ENCODE measurements at regions not wholly inside any gene's neighbourhood (a gene's known extent, or its start where the extent isn't known, plus 50 kb on each side); places are given as distances from the start of the nearest gene placed in this dataset.

DNA sequence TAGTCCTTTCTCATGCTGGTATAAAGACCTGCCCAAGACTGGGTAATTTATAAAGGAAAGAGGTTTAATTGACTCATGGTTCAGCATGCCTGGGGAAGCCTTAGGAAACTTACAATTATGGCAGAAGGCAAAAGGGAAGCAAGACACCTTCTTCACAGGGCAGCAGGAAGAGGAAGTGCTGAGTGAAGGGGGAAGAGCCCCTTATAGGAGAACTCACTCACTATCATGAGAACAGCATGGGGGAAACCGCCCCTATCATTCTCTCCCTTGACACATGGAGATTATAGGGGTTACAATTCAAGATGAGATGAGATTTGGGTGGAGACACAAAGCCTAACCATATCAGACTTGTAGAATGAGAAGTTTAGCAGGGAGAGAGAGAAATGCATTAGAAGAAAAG is 373.3 kb upstream of the DIAPH2 start:
- no peak overlapping the region for H3K4me3 ChIP-seq (ENCODE audit: low read length)
- no peak for ATAC-seq
- DNase-seq, result no peak
- intact Hi-C loops (cut with DNase I), result no loop called here
- no peaks in the 10 kb centered on the region for H3K4me1 ChIP-seq (ENCODE audit: control insufficient read depth, insufficient read depth, low read length)
- H3K9me3 ChIP-seq (ENCODE audit: control insufficient read depth, low read length), result no peaks in the 10 kb centered on the region
- WGBS, result 72% methylated on average over 1 of the region's 1 CpG
- H3K27ac ChIP-seq (ENCODE audit: low read length), result no peak overlapping the region
- H3K27me3 ChIP-seq (ENCODE audit: control insufficient read depth, insufficient read depth), result no peaks in the 10 kb centered on the region

DNA sequence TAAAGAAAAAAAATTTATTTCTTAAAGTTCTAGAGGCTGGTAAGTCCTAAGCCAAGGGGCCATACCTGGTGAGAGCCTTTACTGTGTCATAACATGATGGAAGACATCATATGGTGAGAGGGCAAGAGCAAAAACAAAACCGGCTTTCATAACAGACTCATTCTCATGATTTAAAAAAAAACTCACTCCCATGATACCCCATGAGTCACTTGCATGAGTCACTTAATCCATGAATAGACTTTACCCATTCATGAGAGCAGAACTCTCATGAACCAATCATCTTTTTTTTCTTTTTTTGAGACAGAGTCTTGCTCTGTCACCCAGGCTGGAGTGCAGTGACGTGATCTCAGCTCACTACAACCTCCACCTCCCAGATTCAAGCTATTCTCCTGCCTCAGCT is 369.7 kb upstream of the DIAPH2 start:
- Histone ChIP-seq H3K9me3 (ENCODE audit: control insufficient read depth, low read length) (no peaks in the 10 kb centered on the region), H3K4me3 (ENCODE audit: low read length) (no peak overlapping the region), H3K4me1 (ENCODE audit: control insufficient read depth, insufficient read depth, low read length) (no peaks in the 10 kb centered on the region), H3K27ac (ENCODE audit: low read length) (no peak overlapping the region), H3K27me3 (ENCODE audit: control insufficient read depth, insufficient read depth) (no peaks in the 10 kb centered on the region)
- intact Hi-C loops (cut with DNase I), result no loop called here
- no peak for ATAC-seq
- no peak for DNase-seq
- WGBS, result 66% methylated on average over 2 of the region's 2 CpGs

DNA sequence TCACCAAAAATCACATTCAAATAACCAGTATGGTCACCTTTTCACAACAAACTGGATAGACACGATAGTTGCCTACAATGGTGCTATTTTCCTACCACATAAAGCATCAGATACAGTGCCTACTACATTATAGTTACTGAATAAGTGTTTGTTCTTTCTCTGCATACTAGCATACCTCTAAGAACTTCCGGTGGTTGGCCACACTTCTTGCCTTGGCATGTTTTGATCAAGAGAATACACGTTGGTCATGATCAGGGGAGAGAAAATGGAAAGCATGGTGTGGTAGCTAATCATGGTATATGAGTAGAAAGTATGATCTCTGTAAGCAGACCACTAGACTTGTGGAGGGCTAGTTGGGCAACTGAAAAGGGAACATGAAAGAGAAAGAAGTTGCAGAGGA is 322.8 kb upstream of the DIAPH2 start:
- ATAC-seq (no peak), DNase-seq (no peak)
- no peak overlapping the region for H3K4me3 ChIP-seq (ENCODE audit: low read length)

DNA sequence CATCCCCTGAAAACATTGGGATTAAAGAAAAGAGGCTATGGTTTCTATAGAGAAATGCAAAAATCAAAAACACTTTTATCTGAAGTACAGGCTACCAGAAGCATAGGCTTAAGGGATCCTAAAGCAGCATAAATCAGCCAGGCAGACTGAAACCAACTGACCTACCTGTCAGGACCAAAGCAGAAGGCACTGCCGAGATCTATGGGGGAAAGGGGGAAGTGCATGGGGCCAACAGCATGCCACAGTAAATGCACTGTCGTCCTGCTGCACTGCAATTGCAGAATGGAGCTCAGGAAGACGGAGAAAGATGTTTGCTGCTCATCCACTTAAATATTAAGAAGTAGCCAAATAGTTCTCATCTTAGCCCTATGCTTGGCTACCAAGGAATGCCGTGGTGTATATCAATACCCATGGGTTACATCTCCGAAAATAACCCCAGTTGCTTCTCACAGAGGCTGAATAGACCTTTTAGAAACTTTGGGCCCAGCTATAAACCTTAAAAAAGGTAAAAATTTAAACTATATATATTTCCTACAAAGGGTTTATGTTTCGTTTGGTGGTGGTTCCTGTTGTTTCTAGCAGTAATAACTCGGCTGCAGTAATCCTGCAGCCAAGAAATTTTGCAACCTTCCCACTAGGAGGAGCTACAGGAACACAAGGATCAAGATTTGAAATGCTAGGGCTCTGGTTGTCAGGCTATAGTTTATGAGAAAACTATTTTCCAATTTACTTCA is 312.2 kb upstream of the DIAPH2 start:
- DNase-seq, result no peak
- Histone ChIP-seq H3K27ac (ENCODE audit: low read length) (no peak overlapping the region), H3K9me3 (ENCODE audit: control insufficient read depth, low read length) (no peaks in the 10 kb centered on the region), H3K4me1 (ENCODE audit: control insufficient read depth, insufficient read depth, low read length) (no peaks in the 10 kb centered on the region), H3K4me3 (ENCODE audit: low read length) (peak overlapping the region; percentile 27), H3K27me3 (ENCODE audit: control insufficient read depth, insufficient read depth) (no peaks in the 10 kb centered on the region)
- intact Hi-C loops (cut with DNase I), result no loop called here
- ATAC-seq, result peak; percentile 47 to 64
- WGBS, result 25% methylated on average over 7 of the region's 7 CpGs

More for the DNA sequence above, 322.8 kb upstream of the DIAPH2 start:
- Histone ChIP-seq H3K4me1 (ENCODE audit: control insufficient read depth, insufficient read depth, low read length) (no peaks in the 10 kb centered on the region), H3K9me3 (ENCODE audit: control insufficient read depth, low read length) (no peaks in the 10 kb centered on the region), H3K27me3 (ENCODE audit: control insufficient read depth, insufficient read depth) (no peaks in the 10 kb centered on the region), H3K27ac (ENCODE audit: low read length) (no peak overlapping the region)
- intact Hi-C loops (cut with DNase I), result no loop called here
- WGBS, result 93% methylated on average over 3 of the region's 3 CpGs

DNA sequence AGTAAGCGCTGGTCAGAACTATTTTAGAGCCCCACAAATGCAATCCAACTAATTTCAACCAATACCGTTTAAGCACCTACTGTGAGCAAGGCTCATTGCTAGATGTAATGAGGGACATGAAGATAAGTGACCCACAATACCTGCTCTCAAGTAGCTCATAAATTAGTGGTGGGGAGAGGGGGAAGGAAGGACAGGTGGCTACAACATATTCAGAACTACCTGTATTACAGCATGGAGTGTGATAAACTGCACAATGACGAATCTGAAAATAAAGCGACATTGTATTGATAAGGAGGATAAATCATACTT is 311.6 kb upstream of the DIAPH2 start:
- intact Hi-C loops (cut with DNase I), result no loop called here
- ATAC-seq, result no peak
- DNase-seq, result no peak
- WGBS, result 37% methylated on average over 4 of the region's 4 CpGs
- Histone ChIP-seq H3K27me3 (ENCODE audit: control insufficient read depth, insufficient read depth) (no peaks in the 10 kb centered on the region), H3K9me3 (ENCODE audit: control insufficient read depth, low read length) (no peaks in the 10 kb centered on the region), H3K4me3 (ENCODE audit: low read length) (no peak overlapping the region), H3K4me1 (ENCODE audit: control insufficient read depth, insufficient read depth, low read length) (no peaks in the 10 kb centered on the region), H3K27ac (ENCODE audit: low read length) (no peak overlapping the region)

DNA sequence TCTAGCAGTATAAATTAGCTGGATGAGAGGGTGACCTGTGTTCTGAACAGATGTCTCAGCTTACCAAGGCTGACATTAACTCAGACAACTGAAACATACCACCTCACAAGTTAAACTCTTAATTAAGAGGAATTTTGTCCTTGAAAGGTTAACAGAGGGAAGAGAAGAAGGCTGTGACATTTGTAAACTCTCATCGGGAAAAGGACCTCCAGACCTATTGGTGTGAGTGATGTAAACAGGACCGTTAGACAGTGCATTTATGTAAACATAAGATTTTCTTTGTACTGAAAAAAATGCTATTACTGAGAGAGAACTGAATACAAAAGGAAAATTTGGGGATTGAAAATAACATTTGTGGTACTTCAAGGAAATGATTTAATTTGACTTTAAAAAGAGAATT is 308.4 kb upstream of the DIAPH2 start:
- intact Hi-C loops (cut with DNase I), result no loop called here

DNA sequence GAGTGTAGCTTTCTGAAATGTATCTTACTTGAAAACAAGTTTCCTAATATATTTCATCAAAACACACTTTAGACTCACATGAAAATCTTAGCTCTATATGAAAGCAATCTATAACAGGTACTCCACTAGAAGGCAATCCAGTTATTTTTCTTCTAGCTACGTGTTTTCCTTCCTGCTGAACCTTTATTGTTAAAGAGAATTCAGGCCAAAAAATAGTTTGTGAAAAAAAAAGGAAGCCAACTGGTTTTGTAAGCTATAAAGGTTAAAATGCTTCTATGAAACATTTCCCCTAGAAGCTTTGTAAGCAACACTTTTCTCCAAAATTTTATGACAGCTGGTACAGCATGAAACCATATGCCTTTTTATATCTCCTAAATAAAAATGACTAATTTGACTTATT is 304.7 kb upstream of the DIAPH2 start:
- 38% methylated on average over 1 of the region's 1 CpG for WGBS
- Histone ChIP-seq H3K4me3 (ENCODE audit: low read length) (no peak overlapping the region), H3K27ac (ENCODE audit: low read length) (no peak overlapping the region), H3K4me1 (ENCODE audit: control insufficient read depth, insufficient read depth, low read length) (no peaks in the 10 kb centered on the region), H3K27me3 (ENCODE audit: control insufficient read depth, insufficient read depth) (no peaks in the 10 kb centered on the region), H3K9me3 (ENCODE audit: control insufficient read depth, low read length) (no peaks in the 10 kb centered on the region)
- DNase-seq (no peak), ATAC-seq (no peak)
- intact Hi-C loops (cut with DNase I), result loop anchor here in 1 of 4 donors (10.0 kb wide), 1 partner anchor 465 kb away; no protein-coding TSS in a partner anchor

More for the DNA sequence above, 308.4 kb upstream of the DIAPH2 start:
- Histone ChIP-seq H3K9me3 (ENCODE audit: control insufficient read depth, low read length) (no peaks in the 10 kb centered on the region), H3K27me3 (ENCODE audit: control insufficient read depth, insufficient read depth) (no peaks in the 10 kb centered on the region), H3K4me3 (ENCODE audit: low read length) (no peak overlapping the region), H3K4me1 (ENCODE audit: control insufficient read depth, insufficient read depth, low read length) (no peaks in the 10 kb centered on the region), H3K27ac (ENCODE audit: low read length) (no peak overlapping the region)
- WGBS, result 24% methylated on average over 2 of the region's 2 CpGs
- ATAC-seq (no peak), DNase-seq (no peak)

DNA sequence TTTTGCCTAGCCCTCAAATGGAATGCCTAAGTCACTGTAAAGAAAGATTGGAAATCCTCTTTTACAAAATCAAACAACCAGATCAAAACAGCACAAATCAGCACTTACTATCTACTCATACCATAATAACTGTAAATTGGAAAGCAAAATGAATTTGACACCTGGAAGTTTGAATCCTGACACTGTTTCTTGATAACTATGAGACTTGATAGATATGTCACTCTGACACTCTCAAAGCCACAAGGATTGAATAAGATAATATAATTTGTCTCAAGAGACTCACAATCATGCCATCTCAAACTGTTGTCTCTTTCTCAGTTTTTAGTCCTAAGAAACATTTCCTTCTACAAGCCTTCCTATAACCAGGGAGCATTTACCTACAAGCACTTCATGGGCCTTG is 302.6 kb upstream of the DIAPH2 start:
- no peak for ATAC-seq
- intact Hi-C loops (cut with DNase I), result loop anchor here in 1 of 4 donors (10.0 kb wide), 1 partner anchor 463 kb away; no protein-coding TSS in a partner anchor
- Histone ChIP-seq H3K9me3 (ENCODE audit: control insufficient read depth, low read length) (no peaks in the 10 kb centered on the region), H3K27me3 (ENCODE audit: control insufficient read depth, insufficient read depth) (no peaks in the 10 kb centered on the region), H3K4me3 (ENCODE audit: low read length) (no peak overlapping the region), H3K4me1 (ENCODE audit: control insufficient read depth, insufficient read depth, low read length) (no peaks in the 10 kb centered on the region), H3K27ac (ENCODE audit: low read length) (no peak overlapping the region)
- no peak for DNase-seq

DNA sequence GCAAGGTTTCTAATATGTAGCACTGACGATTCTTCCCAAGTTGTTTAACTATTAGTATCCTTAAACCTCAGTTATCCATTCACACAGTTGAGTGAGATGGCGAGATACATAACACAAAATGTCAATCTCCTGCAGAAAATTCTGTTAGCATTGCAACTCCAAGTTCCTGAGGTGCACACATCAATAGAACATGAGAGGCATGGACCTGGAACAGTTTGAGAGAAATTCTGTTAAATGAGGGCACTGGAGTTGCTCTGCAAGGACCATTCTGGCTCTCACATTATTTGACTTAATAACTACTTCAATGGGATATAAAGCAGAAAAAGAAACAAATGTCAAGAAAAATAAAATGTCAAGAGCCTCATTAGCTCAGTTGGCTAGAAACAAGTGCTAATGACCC is 301.2 kb upstream of the DIAPH2 start:
- WGBS, result 87% methylated on average over 2 of the region's 2 CpGs

DNA sequence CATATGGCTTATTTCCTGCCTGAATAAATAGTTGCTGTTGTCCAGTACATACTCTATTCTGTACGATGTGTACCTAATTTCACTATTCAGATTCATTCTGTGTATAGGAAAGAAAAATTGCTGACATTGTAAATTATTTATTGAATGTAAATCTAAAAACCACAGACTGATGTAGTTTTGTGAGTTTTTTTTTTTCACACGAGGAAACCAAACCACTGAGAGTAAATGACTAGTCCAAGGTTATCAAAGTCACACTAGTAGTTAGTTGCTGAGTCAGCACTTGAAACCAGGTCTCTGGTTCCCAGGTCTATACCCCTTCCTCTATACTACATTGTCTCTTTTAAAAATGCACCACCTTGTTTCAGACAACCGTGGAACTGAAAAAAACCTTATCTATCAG is 298.3 kb upstream of the DIAPH2 start:
- ATAC-seq (no peak), DNase-seq (no peak)
- no peaks in the 10 kb centered on the region for H3K27me3 ChIP-seq (ENCODE audit: control insufficient read depth, insufficient read depth)
- intact Hi-C loops (cut with DNase I), result loop anchor here in 1 of 4 donors (10.0 kb wide), 1 partner anchor 458 kb away; no protein-coding TSS in a partner anchor
- no peak overlapping the region for H3K27ac ChIP-seq (ENCODE audit: low read length)
- H3K9me3 ChIP-seq (ENCODE audit: control insufficient read depth, low read length), result no peaks in the 10 kb centered on the region
- H3K4me3 ChIP-seq (ENCODE audit: low read length), result no peak overlapping the region
- 72% methylated on average over 3 of the region's 3 CpGs for WGBS
- no peaks in the 10 kb centered on the region for H3K4me1 ChIP-seq (ENCODE audit: control insufficient read depth, insufficient read depth, low read length)

More for the DNA sequence above, 301.2 kb upstream of the DIAPH2 start:
- H3K4me1 ChIP-seq (ENCODE audit: control insufficient read depth, insufficient read depth, low read length), result no peaks in the 10 kb centered on the region
- H3K27me3 ChIP-seq (ENCODE audit: control insufficient read depth, insufficient read depth), result no peaks in the 10 kb centered on the region
- no peak overlapping the region for H3K27ac ChIP-seq (ENCODE audit: low read length)
- no peak overlapping the region for H3K4me3 ChIP-seq (ENCODE audit: low read length)
- no peak for DNase-seq
- intact Hi-C loops (cut with DNase I), result loop anchor here in 1 of 4 donors (10.0 kb wide), 1 partner anchor 461 kb away; no protein-coding TSS in a partner anchor
- ATAC-seq, result no peak
- no peaks in the 10 kb centered on the region for H3K9me3 ChIP-seq (ENCODE audit: control insufficient read depth, low read length)

DNA sequence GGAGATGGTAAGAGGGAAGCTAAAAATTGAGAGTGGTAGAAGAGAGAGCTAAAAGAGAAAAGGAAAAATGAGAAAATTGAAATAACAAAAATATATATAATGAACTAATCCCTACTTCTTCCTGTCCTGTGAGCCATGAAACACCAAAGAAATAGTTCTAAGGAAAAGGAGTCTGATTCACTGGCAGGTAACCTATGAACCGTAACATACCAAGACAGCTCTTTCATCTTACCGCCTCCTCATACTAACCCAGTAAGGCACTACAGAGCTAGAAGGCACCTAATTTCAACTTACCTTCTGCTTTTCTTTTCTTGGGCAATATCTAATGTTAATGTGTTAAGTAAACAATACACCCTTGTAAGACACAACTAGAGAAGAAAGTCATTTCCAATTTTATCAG is 297.7 kb upstream of the DIAPH2 start:
- WGBS, result 97% methylated on average over 2 of the region's 2 CpGs
- Histone ChIP-seq H3K4me3 (ENCODE audit: low read length) (no peak overlapping the region), H3K9me3 (ENCODE audit: control insufficient read depth, low read length) (no peaks in the 10 kb centered on the region), H3K27me3 (ENCODE audit: control insufficient read depth, insufficient read depth) (no peaks in the 10 kb centered on the region), H3K4me1 (ENCODE audit: control insufficient read depth, insufficient read depth, low read length) (no peaks in the 10 kb centered on the region), H3K27ac (ENCODE audit: low read length) (no peak overlapping the region)
- intact Hi-C loops (cut with DNase I), result loop anchor here in 1 of 4 donors (10.0 kb wide), 1 partner anchor 458 kb away; no protein-coding TSS in a partner anchor
- DNase-seq (no peak), ATAC-seq (no peak)

DNA sequence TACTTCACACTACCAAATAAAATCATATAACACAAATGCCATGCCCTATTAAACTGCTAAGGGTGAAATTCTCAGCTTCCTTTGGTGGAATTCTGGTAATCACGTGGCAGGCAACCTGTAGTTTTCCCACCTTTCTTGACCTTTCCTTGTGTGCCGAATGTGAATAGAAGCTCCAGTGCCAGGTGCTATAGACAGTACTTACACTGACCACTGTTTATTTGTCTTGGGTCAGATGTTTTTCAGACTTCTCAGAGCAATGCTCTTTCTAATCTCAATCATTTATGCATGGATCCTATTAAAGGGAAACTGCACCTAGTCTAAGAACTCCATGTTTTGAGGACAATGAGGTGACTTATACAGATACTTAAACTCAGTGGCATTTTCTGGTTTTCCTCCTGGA is 296.8 kb upstream of the DIAPH2 start:
- H3K27me3 ChIP-seq (ENCODE audit: control insufficient read depth, insufficient read depth), result no peaks in the 10 kb centered on the region
- intact Hi-C loops (cut with DNase I), result loop anchor here in 1 of 4 donors (10.0 kb wide), 1 partner anchor 457 kb away; no protein-coding TSS in a partner anchor

More for the DNA sequence above, 296.8 kb upstream of the DIAPH2 start:
- ATAC-seq (no peak), DNase-seq (no peak)
- WGBS, result 80% methylated on average over 2 of the region's 2 CpGs
- Histone ChIP-seq H3K9me3 (ENCODE audit: control insufficient read depth, low read length) (no peaks in the 10 kb centered on the region), H3K4me1 (ENCODE audit: control insufficient read depth, insufficient read depth, low read length) (no peaks in the 10 kb centered on the region), H3K27ac (ENCODE audit: low read length) (no peak overlapping the region), H3K4me3 (ENCODE audit: low read length) (no peak overlapping the region)
